Activated B cell treated with CpG ODN at 0.5 μM for 24 hours (primary cell): ENCODE measurements at regions not wholly inside any gene's neighbourhood (a gene's known extent, or its start where the extent isn't known, plus 50 kb on each side); places are given as distances from the start of the nearest gene placed in this dataset.

Source experiments
- ATAC-seq: fragments of 200-7000 bp; cut with Tn5 transposase; one replicate; pipeline ENCODE4 v1.10.0; 2021; ENCODE audit warnings: low read depth, mild to moderate bottlenecking, moderate library complexity
- CTCF ChIA-PET: fragments of 350-600 bp; sonication (Branson Sonifier 250); formaldehyde crosslinking; loops from one replicate; lab custom pipeline; 2021; ENCODE audit warnings: antibody characterized with exemption; lab: Charles Lee
- POLR2A ChIA-PET: fragments of 350-600 bp; sonication (Branson Sonifier 250); formaldehyde crosslinking; loops from one replicate; lab custom pipeline; 2021; ENCODE audit warnings: antibody characterized with exemption; lab: Charles Lee
- DNase-seq: peaks from one replicate; pipeline ENCODE4 v3.0.0; 2022
- H3K27ac Mint-ChIP-seq: one replicate; pipeline ENCODE4 v1.8.0; 2020; ENCODE audit warnings: mixed read lengths
- H3K27me3 Mint-ChIP-seq: one replicate; pipeline ENCODE4 v1.8.0; 2021; ENCODE audit warnings: mixed read lengths
- H3K36me3 Mint-ChIP-seq: one replicate; pipeline ENCODE4 v1.8.0; 2021; ENCODE audit warnings: low read depth, mixed read lengths
- H3K4me1 Mint-ChIP-seq: one replicate; pipeline ENCODE4 v1.8.0; 2021; ENCODE audit warnings: mixed read lengths
- H3K4me3 Mint-ChIP-seq: one replicate; pipeline ENCODE4 v1.8.0; 2020; ENCODE audit warnings: mild to moderate bottlenecking, mixed read lengths
- H3K9me3 Mint-ChIP-seq: one replicate; pipeline ENCODE4 v1.8.0; 2020; ENCODE audit warnings: mixed read lengths
- CTCF ChIP-seq: fragments of 200-600 bp; IDR thresholded peaks from one replicate; pipeline ENCODE4 v1.8.0; 2022; ENCODE audit warnings: antibody characterized with exemption, mild to moderate bottlenecking
- intact Hi-C: fragments of 100-400 bp; cut with micrococcal nuclease; formaldehyde crosslinking; loops from one replicate; pipeline ENCODE4 v1.15.1; 2024

DNA sequence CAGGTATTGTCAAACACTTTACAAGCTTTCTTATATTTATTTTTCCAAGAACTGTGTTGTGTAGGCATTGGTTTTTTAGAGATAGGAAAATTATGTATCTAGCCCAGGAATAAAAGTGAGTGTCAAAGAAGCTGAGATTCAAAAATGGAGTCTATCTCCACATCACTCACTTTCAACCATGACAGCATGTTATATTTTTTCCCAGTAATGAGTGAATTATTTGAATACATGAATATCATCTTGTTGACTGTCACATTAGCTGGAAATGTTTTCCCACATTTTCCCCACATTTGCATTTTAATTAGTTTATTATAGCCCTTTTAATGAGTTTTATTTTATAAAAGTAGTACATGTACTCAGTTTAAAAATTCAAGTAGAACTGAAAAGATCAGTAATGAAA is 693.7 kb downstream of the PCDH18 start:
- H3K27me3 Mint-ChIP-seq = no peaks in the 10 kb centered on the region
- intact Hi-C loops = no loop called here
- ChIA-PET CTCF (no interaction called here), POLR2A (no interaction called here)
- H3K9me3 Mint-ChIP-seq = peaks cover 7% of the 10 kb centered on the region
- DNase-seq (no peak), ATAC-seq (no peak)
- H3K4me1 Mint-ChIP-seq = no peaks in the 10 kb centered on the region
- no peak overlapping the region for H3K27ac Mint-ChIP-seq
- H3K4me3 Mint-ChIP-seq = no peak overlapping the region
- H3K36me3 Mint-ChIP-seq = no peaks in the 10 kb centered on the region
- TF ChIP-seq CTCF = no peak

GRCh38 chr4:136831553-136831952 is 700.7 kb downstream of the PCDH18 start:
- Mint-ChIP-seq H3K36me3 (no peaks in the 10 kb centered on the region), H3K9me3 (no peaks in the 10 kb centered on the region), H3K27ac (no peak overlapping the region), H3K27me3 (no peaks in the 10 kb centered on the region), H3K4me3 (no peak overlapping the region), H3K4me1 (no peaks in the 10 kb centered on the region)
- TF ChIP-seq CTCF = no peak
- POLR2A ChIA-PET = no interaction called here
- CTCF ChIA-PET = no interaction called here
- no peak for ATAC-seq
- intact Hi-C loops = no loop called here
- no peak for DNase-seq

DNA sequence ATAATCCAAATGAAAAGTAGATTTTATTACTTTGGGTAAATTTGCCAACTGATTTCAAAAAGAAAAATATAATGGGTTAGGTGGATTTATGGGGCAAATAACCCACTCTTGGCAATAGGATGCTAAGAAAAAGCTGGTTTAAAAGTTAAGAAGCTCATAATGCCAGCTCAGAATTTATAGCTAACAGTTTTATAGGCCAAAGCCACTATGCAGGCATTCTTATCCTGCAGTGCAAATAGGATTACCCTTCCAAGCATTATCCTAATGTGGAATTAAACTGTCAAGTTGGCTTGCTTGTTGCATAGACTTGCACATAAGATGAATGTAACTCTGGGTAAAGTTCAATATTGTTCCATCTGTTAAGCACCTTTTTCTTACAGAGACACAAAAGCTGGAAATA is 703.0 kb downstream of the PCDH18 start:
- Mint-ChIP-seq H3K4me1 (no peaks in the 10 kb centered on the region), H3K4me3 (no peak overlapping the region), H3K27me3 (no peaks in the 10 kb centered on the region), H3K36me3 (no peaks in the 10 kb centered on the region), H3K9me3 (no peaks in the 10 kb centered on the region), H3K27ac (no peak overlapping the region)
- ATAC-seq (no peak), DNase-seq (no peak)
- ChIA-PET POLR2A (no interaction called here), CTCF (no interaction called here)
- TF ChIP-seq CTCF = no peak
- intact Hi-C loops = no loop called here

DNA sequence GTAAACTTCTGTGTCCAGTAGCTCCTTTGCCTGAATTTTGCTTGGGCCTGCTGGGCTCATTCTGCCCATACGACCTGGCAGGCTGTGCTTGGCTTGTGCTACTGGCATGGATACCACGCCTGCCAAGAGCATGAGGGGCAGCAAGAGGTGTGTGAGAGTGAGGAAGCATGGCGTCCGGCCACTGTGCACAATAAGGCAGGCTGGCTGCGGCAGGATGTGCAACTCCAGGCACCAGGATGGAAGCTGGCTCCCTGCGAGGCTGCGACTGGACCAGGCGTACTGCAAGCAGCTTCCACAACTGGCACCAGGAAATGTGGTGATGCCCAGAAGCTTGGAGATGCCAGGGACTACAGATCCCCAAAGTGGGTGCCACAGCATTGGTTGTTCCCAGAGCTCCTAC is 709.3 kb downstream of the PCDH18 start:
- intact Hi-C loops = no loop called here
- Mint-ChIP-seq H3K36me3 (no peaks in the 10 kb centered on the region), H3K4me1 (no peaks in the 10 kb centered on the region), H3K27ac (no peak overlapping the region), H3K9me3 (no peaks in the 10 kb centered on the region), H3K27me3 (no peaks in the 10 kb centered on the region), H3K4me3 (no peak overlapping the region)
- ChIA-PET POLR2A (no interaction called here), CTCF (no interaction called here)
- ATAC-seq (no peak), DNase-seq (no peak)
- no peak for TF ChIP-seq CTCF

GRCh38 chr4:136818811-136819330 is 713.4 kb downstream of the PCDH18 start:
- DNase-seq = no peak
- Mint-ChIP-seq H3K9me3 (peaks cover 2% of the 10 kb centered on the region), H3K4me3 (no peak overlapping the region), H3K27me3 (no peaks in the 10 kb centered on the region), H3K27ac (no peak overlapping the region), H3K4me1 (no peaks in the 10 kb centered on the region), H3K36me3 (no peaks in the 10 kb centered on the region)
- TF ChIP-seq CTCF = no peak
- ATAC-seq = no peak
- intact Hi-C loops = no loop called here
- ChIA-PET CTCF (no interaction called here), POLR2A (no interaction called here)
